K562 (cell line): ENCODE measurements at regions not wholly inside any gene's neighbourhood (a gene's known extent, or its start where the extent isn't known, plus 50 kb on each side); places are given as distances from the start of the nearest gene placed in this dataset.

Source experiments
- ATAC-seq: fragments of 200-7000 bp; cut with Tn5 transposase; 3 replicates; pipeline ENCODE4 v1.9.1; 2020; ENCODE audit warnings: moderate library complexity
- BruUV-seq: library from RNA; stranded (reverse); fragments of 400-500 nt; replicated peaks from 2 replicates; lab custom pipeline; 2021; lab: Mats Ljungman, UMichigan
- CTCF ChIA-PET: fragments of 300-600 bp; formaldehyde crosslinking; extraction: SDS; loops from one replicate; lab custom pipeline; 2021; ENCODE audit warnings: low intra/inter-chr PET ratio; lab: Yijun Ruan, JAX
- POLR2A ChIA-PET: fragments of 300-600, 350-650 bp; sonication (Branson Sonifier 250); formaldehyde crosslinking; extraction: SDS; loops from one replicate; lab custom pipeline; 2021; ENCODE audit warnings: antibody characterized with exemption, inconsistent platforms; lab: Yijun Ruan, JAX
- DNase-seq, 4 experiments: peaks; one replicate each; pipeline versions ENCODE4 v3.0.0 to v3.0.0-alpha.2; 2011 to 2018; ENCODE audit warnings: low spot score in 3 of 4, mixed read lengths in 3 of 4; ENCODE audit errors: extremely low read depth in 1 of 4
- FAIRE-seq: peaks from 2 replicates; lab custom pipeline; 2011; peaks lifted over from hg19 to GRCh38; lab: Jason Lieb, UNC
- H2AFZ ChIP-seq: 2 replicates; pipeline ENCODE4 v1.6.0; 2011; ENCODE audit warnings: low read depth, low read length, control low read depth, inconsistent platforms
- H3K27ac ChIP-seq: fragments of 200-600 bp; 3 replicates; pipeline ENCODE4 v1.8.0; 2011; ENCODE audit warnings: low read depth, mild to moderate bottlenecking, control low read depth, inconsistent platforms, low read length, moderate library complexity, mixed read lengths; ENCODE audit errors: extremely low read depth
- H3K27me3 ChIP-seq, 2 experiments: fragments of 300-600 bp in 1 of 2; 2 replicates in 1 of 2; 3 replicates in 1 of 2; pipeline versions ENCODE4 v1.6.0 to v1.8.0; 2011; ENCODE audit warnings: inconsistent platforms in 2 of 2, low read length in 2 of 2, mild to moderate bottlenecking in 1 of 2, mixed read lengths in 1 of 2, moderate library complexity in 1 of 2; ENCODE audit not compliant: control insufficient read depth in 2 of 2, insufficient read depth in 2 of 2
- H3K36me3 ChIP-seq: fragments of 300-600 bp; 3 replicates; pipeline ENCODE4 v1.8.0; 2011; ENCODE audit warnings: mild to moderate bottlenecking, low read length, inconsistent platforms; ENCODE audit not compliant: control insufficient read depth, insufficient read depth
- H3K4me1 ChIP-seq, 2 experiments: fragments of 200-600 bp in 1 of 2; replicated peaks in 1 of 2; 2 replicates in 1 of 2; 3 replicates in 1 of 2; pipeline versions ENCODE4 v1.5.1 to v1.8.0; 2011; ENCODE audit warnings: inconsistent platforms in 2 of 2, low read length in 2 of 2, mild to moderate bottlenecking in 1 of 2, mixed read lengths in 1 of 2, moderate library complexity in 1 of 2; ENCODE audit not compliant: control insufficient read depth in 2 of 2, insufficient read depth in 2 of 2
- H3K4me2 ChIP-seq: 2 replicates; pipeline ENCODE4 v1.6.1; 2011; ENCODE audit warnings: low read length, control low read depth, inconsistent platforms, mixed read lengths; ENCODE audit not compliant: insufficient read depth
- H3K4me3 ChIP-seq: fragments of 200-600 bp; sonication (generic), shearing (Covaris generic); 2 replicates; pipeline ENCODE4 v1.5.1; 2016; ENCODE audit warnings: control low read depth, inconsistent platforms
- H3K79me2 ChIP-seq: fragments of 200-600 bp; 3 replicates; pipeline ENCODE4 v1.8.0; 2011; ENCODE audit warnings: low read length, inconsistent platforms; ENCODE audit not compliant: control insufficient read depth, insufficient read depth
- H3K9ac ChIP-seq, 2 experiments: 2 replicates each; pipeline versions ENCODE4 v1.6.0 to v1.6.1; 2011; ENCODE audit warnings: low read depth in 2 of 2, low read length in 2 of 2, control low read depth in 1 of 2, inconsistent platforms in 1 of 2, mild to moderate bottlenecking in 1 of 2, mixed read lengths in 1 of 2; ENCODE audit not compliant: insufficient read depth in 1 of 2
- H3K9me1 ChIP-seq: one replicate; pipeline ENCODE4 v1.6.0; 2011; ENCODE audit warnings: inconsistent platforms, mild to moderate bottlenecking, low read length, moderate library complexity; ENCODE audit not compliant: control insufficient read depth, insufficient read depth
- H3K9me3 ChIP-seq: replicated peaks from 2 replicates; pipeline ENCODE4 v1.5.1; 2011; ENCODE audit warnings: low read depth, low read length, inconsistent platforms; ENCODE audit not compliant: control insufficient read depth, insufficient read depth
- H4K20me1 ChIP-seq: replicated peaks from 2 replicates; pipeline ENCODE4 v1.6.1; 2011; ENCODE audit warnings: low read length, inconsistent platforms, mixed read lengths; ENCODE audit not compliant: control insufficient read depth, insufficient read depth
- ARHGAP35 ChIP-seq: fragments of 450-650 bp; IDR thresholded peaks from 2 replicates; pipeline ENCODE4 v1.6.1; 2018; ENCODE audit not compliant: partially characterized antibody
- CBFA2T3 ChIP-seq: fragments of 450-650 bp; IDR thresholded peaks from 2 replicates; pipeline ENCODE4 v1.6.1; 2017
- CUX1 ChIP-seq: fragments of 200-800 bp; sonication (Bioruptor generic); IDR thresholded peaks from 2 replicates; pipeline ENCODE4 v1.6.1; 2016; ENCODE audit warnings: missing genetic modification characterization, missing compliant biosample characterization
- EP300 ChIP-seq: IDR thresholded peaks from 2 replicates; pipeline ENCODE4 v1.6.1; 2012; ENCODE audit warnings: low read length, improper control_type of control experiment
- FOXK1 ChIP-seq: sonication (generic); formaldehyde crosslinking; IDR thresholded peaks from 2 replicates; pipeline ENCODE4 v1.8.0; 2022; ENCODE audit warnings: missing genetic modification reagents, mild to moderate bottlenecking, borderline replicate concordance
- HMGN3 ChIP-seq: IDR thresholded peaks from 2 replicates; pipeline ENCODE4 v1.6.1; 2011; ENCODE audit warnings: borderline replicate concordance, low read depth, mild to moderate bottlenecking, mixed read lengths, low read length; ENCODE audit not compliant: insufficient read length; ENCODE audit errors: extremely low read depth
- MAFG ChIP-seq: fragments of 450-650 bp; conservative IDR thresholded peaks from 2 replicates; pipeline ENCODE4 v1.6.1; 2016; ENCODE audit warnings: missing genetic modification characterization, missing compliant biosample characterization
- MCM5 ChIP-seq: fragments of 450-650 bp; IDR thresholded peaks from 2 replicates; pipeline ENCODE4 v1.6.1; 2016; ENCODE audit warnings: low read depth
- NCOA1 ChIP-seq: fragments of 450-650 bp; IDR thresholded peaks from 2 replicates; pipeline ENCODE4 v1.6.1; 2016; ENCODE audit warnings: low read depth
- SIRT6 ChIP-seq: IDR thresholded peaks from one replicate; pipeline ENCODE4 v1.6.1; 2012; ENCODE audit warnings: low read depth, mild to moderate bottlenecking, control low read depth, inconsistent platforms, low read length, moderate library complexity
- USF1 ChIP-seq: sonication (generic); formaldehyde crosslinking; IDR thresholded peaks from 2 replicates; pipeline ENCODE4 v1.9.0; 2022; ENCODE audit warnings: mild to moderate bottlenecking, missing genetic modification reagents
- ZNF324 ChIP-seq: fragments of 250-450 bp; sonication (Bioruptor Pico); IDR thresholded peaks from 2 replicates; pipeline ENCODE4 v1.4.0; 2020; ENCODE audit warnings: mild to moderate bottlenecking
- ZSCAN29 ChIP-seq: fragments of 450-650 bp; IDR thresholded peaks from 2 replicates; pipeline ENCODE4 v1.6.1; 2017
- WGBS: fragments of 100-300 bp; shearing (Covaris generic); methylation state at CpG from one replicate; pipeline ENCODE4 v1.1.6; 2016; ENCODE audit warnings: low coverage, mixed read lengths; ENCODE audit not compliant: insufficient coverage; ENCODE audit errors: missing lambda C conversion rate; 5-methylcytosine and 5-hydroxymethylcytosine counted together
- in situ Hi-C: fragments of 300-500 bp; cut with MboI; formaldehyde crosslinking; loops from 4 replicates; pipeline ENCODE4 v1.15.0; 2018; ENCODE audit warnings: inconsistent platforms, mixed read lengths
- intact Hi-C: fragments of 100-400 bp; cut with micrococcal nuclease; formaldehyde crosslinking; loops from 2 replicates; pipeline ENCODE4 v1.14.2; 2022

GRCh38 chr4:55259294-55259693 lies 86.7 kb upstream of the SRD5A3 start:
- FAIRE-seq = no peak

GRCh38 chr4:55269470-55269869 lies 76.6 kb upstream of the SRD5A3 start:
- no TSS peak for BruUV-seq
- Histone ChIP-seq H2AFZ (no peak overlapping the region), H3K27ac (no peak overlapping the region), H3K9me3 (no peaks in the 10 kb centered on the region), H3K4me3 (no peak overlapping the region), H3K4me1 (no peaks in the 10 kb centered on the region), H3K36me3 (no peaks in the 10 kb centered on the region), H3K27me3 (peaks cover 3 to 9% of the 10 kb centered on the region in 2 experiments; a peak in 3 of 5 replicates), H3K9ac (no peak overlapping the region), H3K79me2 (no peaks in the 10 kb centered on the region), H3K4me2 (no peak overlapping the region), H4K20me1 (no peaks in the 10 kb centered on the region), H3K9me1 (no peaks in the 10 kb centered on the region)
- ChIA-PET CTCF (no interaction called here), POLR2A (no interaction called here)
- no peak for ATAC-seq
- FAIRE-seq = no peak
- DNase-seq = no peak
- in situ Hi-C loops = no loop called here
- WGBS = 0% methylated on average over 2 of the region's 2 CpGs
- intact Hi-C loops = no loop called here
- TF ChIP-seq MCM5 = no peak
- no peak for TF ChIP-seq USF1 (CRISPR knock-in tag)
- no peak for TF ChIP-seq SIRT6
- TF ChIP-seq ZNF324 (CRISPR knock-in tag) = no peak
- no peak for TF ChIP-seq FOXK1 (CRISPR knock-in tag)
- no peak for TF ChIP-seq EP300
- no peak for TF ChIP-seq MAFG (tag)
- no peak for TF ChIP-seq NCOA1
- TF ChIP-seq ZSCAN29 = no peak
- no peak for TF ChIP-seq CBFA2T3
- TF ChIP-seq HMGN3 = no peak
- no peak for TF ChIP-seq CUX1 (CRISPR knock-in tag)

More at GRCh38 chr4:55259294-55259693, 86.7 kb upstream of the SRD5A3 start:
- 0% methylated on average over 3 of the region's 3 CpGs for WGBS
- no peak overlapping the region for H3K27ac ChIP-seq
- no peak overlapping the region for H3K4me3 ChIP-seq
- intact Hi-C loops = no loop called here
- no peaks in the 10 kb centered on the region for H3K79me2 ChIP-seq
- no peaks in the 10 kb centered on the region for H3K36me3 ChIP-seq
- no peak overlapping the region for H3K9ac ChIP-seq
- ATAC-seq (no peak), DNase-seq (no peak)
- in situ Hi-C loops = no loop called here
- no TSS peak for BruUV-seq
- H3K9me3 ChIP-seq = no peaks in the 10 kb centered on the region
- no peak for TF ChIP-seq ARHGAP35
- no peaks in the 10 kb centered on the region for H4K20me1 ChIP-seq
- H3K9me1 ChIP-seq = no peaks in the 10 kb centered on the region
- CTCF ChIA-PET = no interaction called here
- no peak overlapping the region for H3K4me2 ChIP-seq
- H2AFZ ChIP-seq = no peak overlapping the region
- POLR2A ChIA-PET = no interaction called here
- H3K4me1 ChIP-seq = no peaks in the 10 kb centered on the region
- peaks cover 5 to 8% of the 10 kb centered on the region in 2 experiments; a peak in 3 of 5 replicates for H3K27me3 ChIP-seq
